Ovary (tissue), 1 donor: ENCODE measurements at regions not wholly inside any gene's neighbourhood (a gene's known extent, or its start where the extent isn't known, plus 50 kb on each side); places are given as distances from the start of the nearest gene placed in this dataset.

ENCODE experiments used
- EP300 ChIP-seq: sonication (generic); formaldehyde crosslinking; IDR thresholded peaks from one replicate; pipeline ENCODE4 v1.6.1; 2017; ENCODE audit warnings: antibody characterized with exemption
- POLR2A ChIP-seq: fragments of 450-650 bp; IDR thresholded peaks from one replicate; pipeline ENCODE4 v1.6.1; 2017; ENCODE audit warnings: antibody characterized with exemption, mild to moderate bottlenecking, moderate library complexity

- TF ChIP-seq POLR2A: no peak
- no peak for TF ChIP-seq EP300
Observed at GRCh38 chr6:154602708-154603107, 92.2 kb upstream of the CNKSR3 start.
